ENCODE measurements at regions not wholly inside any gene's neighbourhood (a gene's known extent, or its start where the extent isn't known, plus 50 kb on each side); places are given as distances from the start of the nearest gene placed in this dataset.
A peak's percentile ranks its signal among the peaks of the same experiment; 100 is the strongest.
"Not testable (repeated sequence)": the region's sequence is repeated elsewhere in the genome, so short reads cannot be mapped to it uniquely, and the experiment has no call there.

- H3K4me1 Mint-ChIP-seq: peaks cover 29% of the 10 kb centered on the region
- no peak for TF ChIP-seq CTCF (IDR thresholded peaks at IDR 0.05)
- H3K27me3 Mint-ChIP-seq: no peaks in the 10 kb centered on the region
- POLR2A ChIA-PET: interaction anchor here (0.6 to 0.9 kb wide), 3 partner anchors 20 to 101 kb away, joined by 3 to 7 read pairs (median 5); no protein-coding TSS in a partner anchor
- DNase-seq (peak; percentile 85), ATAC-seq (ENCODE audit: low read depth) (peak; percentile 96)
- intact Hi-C loops (cut with micrococcal nuclease): loop anchor here (1.0 kb wide), 1 partner anchor 88 kb away; no protein-coding TSS in a partner anchor
- CTCF ChIA-PET: no interaction called here
- H3K9me3 Mint-ChIP-seq: peaks cover 6% of the 10 kb centered on the region
- peaks cover 13% of the 10 kb centered on the region for H3K36me3 Mint-ChIP-seq (ENCODE audit: low read depth)
- peak overlapping the region; percentile 96 for H3K4me3 Mint-ChIP-seq
- H3K27ac Mint-ChIP-seq: peak overlapping the region; percentile 91
Measured at GRCh38 chr20:30376767-30377658, 880.5 kb upstream of the DEFB115 start.

- Mint-ChIP-seq H3K4me1 (peaks cover 33% of the 10 kb centered on the region), H3K36me3 (ENCODE audit: low read depth) (peaks cover 16% of the 10 kb centered on the region), H3K4me3 (peak overlapping the region; percentile 96)
- CTCF ChIA-PET; DNase-seq; POLR2A ChIA-PET; H3K9me3 Mint-ChIP-seq; intact Hi-C loops (cut with micrococcal nuclease); H3K27me3 Mint-ChIP-seq; ATAC-seq (ENCODE audit: low read depth); H3K27ac Mint-ChIP-seq: not testable (repeated sequence)
Measured at GRCh38 chr20:30378317-30378716, 879.1 kb upstream of the DEFB115 start.

- DNase-seq; CTCF ChIA-PET; H3K9me3 Mint-ChIP-seq; H3K27ac Mint-ChIP-seq; H3K27me3 Mint-ChIP-seq; POLR2A ChIA-PET; ATAC-seq (ENCODE audit: low read depth); intact Hi-C loops (cut with micrococcal nuclease): not testable (repeated sequence)
- Mint-ChIP-seq H3K4me3 (peak overlapping the region; percentile 48), H3K36me3 (ENCODE audit: low read depth) (peaks cover 20% of the 10 kb centered on the region), H3K4me1 (peaks cover 36% of the 10 kb centered on the region)
Measured at GRCh38 chr20:30378721-30379120, 878.7 kb upstream of the DEFB115 start.

GRCh38 chr20:30384841-30385240 is 872.6 kb upstream of the DEFB115 start:
- intact Hi-C loops (cut with micrococcal nuclease); ATAC-seq (ENCODE audit: low read depth); H3K4me3 Mint-ChIP-seq; DNase-seq; H3K27me3 Mint-ChIP-seq; H3K27ac Mint-ChIP-seq; H3K9me3 Mint-ChIP-seq; CTCF ChIA-PET; POLR2A ChIA-PET: not testable (repeated sequence)
- Mint-ChIP-seq H3K36me3 (ENCODE audit: low read depth) (peaks cover 50% of the 10 kb centered on the region), H3K4me1 (peaks cover 22% of the 10 kb centered on the region)

GRCh38 chr20:30386099-30386498 is 871.4 kb upstream of the DEFB115 start:
- H3K27me3 Mint-ChIP-seq; H3K9me3 Mint-ChIP-seq; H3K4me3 Mint-ChIP-seq; DNase-seq; CTCF ChIA-PET; H3K27ac Mint-ChIP-seq; POLR2A ChIA-PET; ATAC-seq (ENCODE audit: low read depth); intact Hi-C loops (cut with micrococcal nuclease): not testable (repeated sequence)
- peaks cover 19% of the 10 kb centered on the region for H3K4me1 Mint-ChIP-seq
- H3K36me3 Mint-ChIP-seq (ENCODE audit: low read depth): peaks cover 50% of the 10 kb centered on the region

- H3K27me3 Mint-ChIP-seq; ATAC-seq (ENCODE audit: low read depth); H3K4me1 Mint-ChIP-seq; CTCF ChIA-PET; H3K27ac Mint-ChIP-seq; DNase-seq; intact Hi-C loops (cut with micrococcal nuclease); POLR2A ChIA-PET; H3K4me3 Mint-ChIP-seq; H3K9me3 Mint-ChIP-seq: not testable (repeated sequence)
- H3K36me3 Mint-ChIP-seq (ENCODE audit: low read depth): peaks cover 53% of the 10 kb centered on the region
Measured at GRCh38 chr20:30387823-30388222, 869.6 kb upstream of the DEFB115 start.

- ATAC-seq (ENCODE audit: low read depth); H3K9me3 Mint-ChIP-seq; POLR2A ChIA-PET; intact Hi-C loops (cut with micrococcal nuclease); CTCF ChIA-PET; H3K27ac Mint-ChIP-seq; DNase-seq; H3K4me3 Mint-ChIP-seq; H3K4me1 Mint-ChIP-seq; H3K27me3 Mint-ChIP-seq: not testable (repeated sequence)
- peaks cover 50% of the 10 kb centered on the region for H3K36me3 Mint-ChIP-seq (ENCODE audit: low read depth)
Measured at GRCh38 chr20:30393523-30393922, 863.9 kb upstream of the DEFB115 start.

GRCh38 chr20:30397111-30397510 is 860.4 kb upstream of the DEFB115 start:
- H3K4me1 Mint-ChIP-seq; intact Hi-C loops (cut with micrococcal nuclease); H3K27ac Mint-ChIP-seq; H3K4me3 Mint-ChIP-seq; H3K27me3 Mint-ChIP-seq; ATAC-seq (ENCODE audit: low read depth); CTCF ChIA-PET; DNase-seq; H3K9me3 Mint-ChIP-seq; POLR2A ChIA-PET: not testable (repeated sequence)
- H3K36me3 Mint-ChIP-seq (ENCODE audit: low read depth): peaks cover 64% of the 10 kb centered on the region

GRCh38 chr20:30405061-30405460 is 852.4 kb upstream of the DEFB115 start:
- ATAC-seq (ENCODE audit: low read depth); intact Hi-C loops (cut with micrococcal nuclease); DNase-seq; H3K4me1 Mint-ChIP-seq; H3K27me3 Mint-ChIP-seq; CTCF ChIA-PET; H3K27ac Mint-ChIP-seq; POLR2A ChIA-PET; H3K4me3 Mint-ChIP-seq: not testable (repeated sequence)
- H3K36me3 Mint-ChIP-seq (ENCODE audit: low read depth): peaks cover 46% of the 10 kb centered on the region
- peaks cover 11% of the 10 kb centered on the region for H3K9me3 Mint-ChIP-seq

GRCh38 chr20:30405585-30405984 is 851.9 kb upstream of the DEFB115 start:
- H3K4me1 Mint-ChIP-seq; H3K27me3 Mint-ChIP-seq; H3K27ac Mint-ChIP-seq; DNase-seq; ATAC-seq (ENCODE audit: low read depth); H3K9me3 Mint-ChIP-seq; intact Hi-C loops (cut with micrococcal nuclease); CTCF ChIA-PET; H3K4me3 Mint-ChIP-seq; POLR2A ChIA-PET: not testable (repeated sequence)
- H3K36me3 Mint-ChIP-seq (ENCODE audit: low read depth): peaks cover 41% of the 10 kb centered on the region

GRCh38 chr20:30406370-30406769 is 851.1 kb upstream of the DEFB115 start:
- H3K9me3 Mint-ChIP-seq; H3K27me3 Mint-ChIP-seq; CTCF ChIA-PET; H3K27ac Mint-ChIP-seq; POLR2A ChIA-PET; intact Hi-C loops (cut with micrococcal nuclease); H3K4me3 Mint-ChIP-seq; DNase-seq; ATAC-seq (ENCODE audit: low read depth); H3K4me1 Mint-ChIP-seq: not testable (repeated sequence)
- peaks cover 33% of the 10 kb centered on the region for H3K36me3 Mint-ChIP-seq (ENCODE audit: low read depth)
